GM19025 (cell line): ENCODE measurements at regions not wholly inside any gene's neighbourhood (a gene's known extent, or its start where the extent isn't known, plus 50 kb on each side); places are given as distances from the start of the nearest gene placed in this dataset.
"Not testable (repeated sequence)": the region's sequence is repeated elsewhere in the genome, so short reads cannot be mapped to it uniquely, and the experiment has no call there.

Source experiments
- ATAC-seq: cut with Tn5 transposase; IDR thresholded peaks from one replicate; pipeline ENCODE4 v1.9.1; 2021; ENCODE audit warnings: mild to moderate bottlenecking, low read depth, moderate library complexity; ENCODE audit not compliant: unreplicated experiment

- ATAC-seq = no peak
Observed at GRCh38 chr7:131816391-131817007, 260.1 kb upstream of the PODXL start.

- no peak for ATAC-seq
Observed at GRCh38 chr7:131808736-131809135, 252.3 kb upstream of the PODXL start.

- not testable (repeated sequence) for ATAC-seq
Observed at GRCh38 chr7:131808156-131808555, 251.7 kb upstream of the PODXL start.

- no peak for ATAC-seq
Observed at GRCh38 chr7:131803816-131804215, 247.4 kb upstream of the PODXL start.

GRCh38 chr7:131802195-131802864, 245.9 kb upstream of the PODXL start:
- no peak for ATAC-seq

GRCh38 chr7:131800531-131800930, 244.1 kb upstream of the PODXL start:
- no peak for ATAC-seq

GRCh38 chr7:131800008-131800407, 243.6 kb upstream of the PODXL start:
- ATAC-seq = no peak

- no peak for ATAC-seq
Observed at GRCh38 chr7:131797841-131798240, 241.4 kb upstream of the PODXL start.

GRCh38 chr7:131795400-131795799, 239.0 kb upstream of the PODXL start:
- ATAC-seq = no peak

GRCh38 chr7:131792311-131792710, 235.9 kb upstream of the PODXL start:
- ATAC-seq = no peak

GRCh38 chr7:131787101-131787500, 230.7 kb upstream of the PODXL start:
- ATAC-seq = no peak

GRCh38 chr7:131786204-131786603, 229.8 kb upstream of the PODXL start:
- ATAC-seq = no peak

GRCh38 chr7:131778601-131779000, 222.2 kb upstream of the PODXL start:
- no peak for ATAC-seq

GRCh38 chr7:131774419-131775220, 218.2 kb upstream of the PODXL start:
- no peak for ATAC-seq

- no peak for ATAC-seq
Observed at GRCh38 chr7:131773413-131773812, 217.0 kb upstream of the PODXL start.

GRCh38 chr7:131769241-131769640, 212.8 kb upstream of the PODXL start:
- ATAC-seq = no peak

- ATAC-seq = no peak
Observed at GRCh38 chr7:131767591-131767990, 211.2 kb upstream of the PODXL start.

- no peak for ATAC-seq
Observed at GRCh38 chr7:131765575-131765974, 209.1 kb upstream of the PODXL start.

GRCh38 chr7:131764143-131764775, 207.8 kb upstream of the PODXL start:
- no peak for ATAC-seq

- no peak for ATAC-seq
Observed at GRCh38 chr7:131762753-131763152, 206.3 kb upstream of the PODXL start.

- not testable (repeated sequence) for ATAC-seq
Observed at GRCh38 chr7:131755801-131756200, 199.4 kb upstream of the PODXL start.
